NCI-H2196 (cell line): ENCODE measurements at regions not wholly inside any gene's neighbourhood (a gene's known extent, or its start where the extent isn't known, plus 50 kb on each side); places are given as distances from the start of the nearest gene placed in this dataset.

Experiments used
- DNase-seq: peaks from one replicate; lab custom pipeline; 2025; ENCODE audit not compliant: unreplicated experiment; lab: John Stamatoyannopoulos, UW

DNA sequence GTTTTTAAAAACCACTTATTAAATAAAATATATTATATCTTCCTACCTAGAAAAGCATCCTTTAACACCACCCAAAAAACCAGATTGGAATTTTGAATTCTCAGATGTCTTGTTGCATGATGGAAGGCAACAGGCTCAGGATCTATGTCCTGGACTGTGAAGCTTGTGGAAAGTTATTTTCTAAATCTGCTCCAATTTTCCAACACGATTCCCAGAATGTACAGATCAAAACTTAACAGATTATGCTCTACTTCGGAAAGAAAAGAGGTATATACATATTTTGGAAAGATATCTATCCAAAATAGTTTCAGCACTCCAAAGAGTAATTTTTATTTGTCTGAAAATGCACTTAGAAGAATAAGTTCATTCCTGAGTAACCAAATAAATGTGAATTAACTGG lies 291.7 kb upstream of the EMCN start:
- no peak for DNase-seq

- no peak for DNase-seq
Measured at GRCh38 chr4:100806988-100807387, 289.2 kb upstream of the EMCN start.

DNA sequence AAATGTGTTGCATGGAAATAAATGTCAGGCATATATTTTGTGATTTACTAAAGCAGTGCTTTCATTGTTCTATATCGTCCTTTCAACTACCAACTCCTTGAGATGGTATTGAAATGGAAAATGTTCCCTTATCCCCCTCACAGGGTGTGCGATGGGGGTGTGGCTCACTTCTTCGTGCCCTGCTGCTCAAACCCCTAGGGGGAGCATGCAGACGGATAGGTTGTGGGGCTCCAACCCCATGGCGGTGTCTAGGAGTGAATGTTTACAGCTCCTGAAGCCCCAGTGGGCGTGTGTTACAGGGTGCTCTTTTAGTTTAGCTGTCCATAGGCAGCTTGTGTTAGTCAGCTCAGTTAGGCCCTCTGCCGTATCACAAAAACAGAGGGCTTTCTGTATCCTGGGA lies 287.7 kb upstream of the EMCN start:
- no peak for DNase-seq

DNA sequence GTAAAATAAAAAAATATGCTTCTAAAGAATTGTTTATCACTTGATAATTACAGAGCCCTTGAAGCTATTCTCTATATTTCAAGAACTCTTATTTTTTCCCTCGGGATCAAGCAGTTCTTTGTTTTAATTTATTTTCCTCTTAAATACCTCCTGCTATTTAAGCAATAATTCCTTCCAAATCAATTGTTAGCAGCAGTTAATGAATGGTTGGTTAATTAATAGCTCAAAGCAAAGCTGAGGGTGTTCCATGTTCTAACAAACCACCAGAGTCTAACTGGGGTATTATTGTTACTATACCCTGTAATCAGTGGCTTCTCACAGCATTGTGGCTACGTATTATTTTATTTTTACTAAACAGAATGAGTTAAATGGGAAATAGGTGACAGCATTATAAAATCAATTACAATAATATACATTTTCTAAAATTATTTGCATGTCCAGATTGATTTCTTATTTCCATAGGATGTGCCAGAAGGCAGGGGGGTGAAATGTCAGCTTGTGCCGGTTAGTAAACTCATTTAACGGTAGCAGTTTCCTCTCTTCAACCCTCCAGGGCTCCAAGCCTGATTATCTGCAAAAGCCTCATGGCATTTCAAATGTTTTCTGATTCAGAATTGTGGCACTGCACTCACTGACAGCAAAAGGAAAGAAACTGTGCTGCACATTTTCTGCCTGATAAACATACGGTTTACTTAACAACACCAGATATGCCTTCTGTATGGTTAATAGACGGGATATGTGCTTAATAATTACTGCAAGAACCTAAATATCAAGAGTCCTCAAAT lies 286.9 kb upstream of the EMCN start:
- no peak for DNase-seq

GRCh38 chr4:100803751-100804150 lies 285.9 kb upstream of the EMCN start:
- no peak for DNase-seq

DNA sequence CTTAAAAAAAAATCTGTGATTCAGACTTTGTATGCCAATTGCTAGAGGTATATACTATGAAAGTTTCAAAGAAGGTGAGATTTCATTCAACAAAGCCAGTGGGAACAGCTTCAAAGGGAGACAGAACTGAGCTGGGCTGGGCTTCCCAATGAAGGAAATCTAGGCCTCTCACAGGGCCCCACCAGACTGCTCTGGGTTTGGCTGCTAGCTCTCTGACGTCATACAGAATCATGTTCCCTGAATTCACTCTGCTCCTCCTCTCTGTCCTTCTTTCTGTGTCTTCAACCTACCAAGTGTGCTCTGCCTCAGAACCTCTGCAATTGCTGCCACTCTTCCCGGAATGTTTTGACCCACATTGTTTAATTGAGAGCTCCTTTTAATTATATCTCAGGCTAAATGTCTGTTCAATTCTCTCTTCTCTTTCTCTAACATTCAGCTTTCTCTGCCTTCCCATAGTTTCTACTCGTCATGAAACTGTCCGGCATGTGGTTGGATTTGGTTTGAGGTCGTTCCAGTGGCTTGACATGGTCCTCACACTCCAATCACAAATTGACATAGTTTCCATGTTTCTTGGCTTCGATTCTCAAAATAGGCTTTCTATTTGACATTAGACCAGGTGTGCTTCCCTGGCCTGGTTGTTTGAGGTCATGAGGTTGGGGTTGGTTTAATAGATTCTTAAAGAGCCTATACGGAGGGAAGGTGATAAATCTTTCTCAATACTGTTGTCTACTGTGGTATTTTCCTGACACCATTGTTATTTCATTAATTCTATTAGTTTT lies 282.1 kb upstream of the EMCN start:
- no peak for DNase-seq

DNA sequence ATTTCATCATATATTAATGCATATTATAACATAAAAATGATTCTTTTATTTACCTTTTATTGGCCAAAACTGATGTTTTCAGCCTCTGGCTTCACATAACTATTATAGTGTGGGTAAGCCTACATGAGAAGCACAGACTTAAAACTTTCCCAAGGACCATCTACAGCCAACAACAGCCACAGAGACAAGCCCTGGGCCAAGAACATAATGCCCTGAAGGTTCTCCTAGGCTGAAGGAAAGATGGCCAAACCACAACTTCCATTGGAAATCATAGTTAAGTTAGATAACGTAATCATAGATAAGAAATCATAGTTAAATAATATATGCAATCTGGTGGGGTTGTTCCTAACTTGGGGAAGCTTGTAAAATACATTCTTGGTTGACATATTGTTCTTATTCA lies 280.0 kb upstream of the EMCN start:
- DNase-seq: no peak

DNA sequence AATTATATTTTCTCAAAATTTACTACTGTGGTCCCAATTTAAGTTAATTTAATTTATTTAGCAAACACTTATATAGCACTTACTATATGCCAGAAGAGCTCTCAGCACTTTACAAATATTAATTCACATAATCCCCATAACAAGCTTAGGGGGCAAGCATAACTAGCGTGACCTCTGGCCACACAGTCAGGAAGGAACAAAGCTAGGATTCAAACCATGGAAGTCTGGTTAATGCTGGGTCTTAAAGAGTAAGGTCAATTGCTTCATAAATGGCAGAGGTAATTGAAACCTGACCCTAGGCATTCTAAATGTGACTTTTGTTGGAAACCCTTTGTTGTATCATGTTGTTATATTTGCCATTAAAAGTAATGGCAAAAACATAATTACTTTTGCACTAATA lies 279.5 kb upstream of the EMCN start:
- DNase-seq: no peak

DNA sequence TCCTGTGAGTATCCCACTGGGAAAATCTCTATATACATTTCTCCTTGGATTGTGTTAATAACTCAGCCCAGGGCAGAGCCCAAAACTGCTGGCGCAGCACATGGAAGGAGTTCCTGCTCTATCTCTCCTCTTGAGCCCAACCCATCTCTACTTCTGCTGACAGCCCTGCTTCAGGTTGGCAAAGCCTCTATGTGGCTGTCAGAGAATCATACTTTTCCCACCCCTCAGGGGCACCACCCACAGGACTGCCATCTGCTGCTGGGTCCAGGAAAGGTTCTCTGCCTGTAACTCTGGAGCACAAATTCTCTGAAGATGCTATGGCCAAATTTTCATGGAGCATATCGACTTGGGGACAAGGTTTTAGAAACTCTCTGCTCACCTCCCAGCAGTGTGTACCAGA lies 278.5 kb upstream of the EMCN start:
- DNase-seq: no peak

GRCh38 chr4:100795581-100795980 lies 277.8 kb upstream of the EMCN start:
- no peak for DNase-seq

DNA sequence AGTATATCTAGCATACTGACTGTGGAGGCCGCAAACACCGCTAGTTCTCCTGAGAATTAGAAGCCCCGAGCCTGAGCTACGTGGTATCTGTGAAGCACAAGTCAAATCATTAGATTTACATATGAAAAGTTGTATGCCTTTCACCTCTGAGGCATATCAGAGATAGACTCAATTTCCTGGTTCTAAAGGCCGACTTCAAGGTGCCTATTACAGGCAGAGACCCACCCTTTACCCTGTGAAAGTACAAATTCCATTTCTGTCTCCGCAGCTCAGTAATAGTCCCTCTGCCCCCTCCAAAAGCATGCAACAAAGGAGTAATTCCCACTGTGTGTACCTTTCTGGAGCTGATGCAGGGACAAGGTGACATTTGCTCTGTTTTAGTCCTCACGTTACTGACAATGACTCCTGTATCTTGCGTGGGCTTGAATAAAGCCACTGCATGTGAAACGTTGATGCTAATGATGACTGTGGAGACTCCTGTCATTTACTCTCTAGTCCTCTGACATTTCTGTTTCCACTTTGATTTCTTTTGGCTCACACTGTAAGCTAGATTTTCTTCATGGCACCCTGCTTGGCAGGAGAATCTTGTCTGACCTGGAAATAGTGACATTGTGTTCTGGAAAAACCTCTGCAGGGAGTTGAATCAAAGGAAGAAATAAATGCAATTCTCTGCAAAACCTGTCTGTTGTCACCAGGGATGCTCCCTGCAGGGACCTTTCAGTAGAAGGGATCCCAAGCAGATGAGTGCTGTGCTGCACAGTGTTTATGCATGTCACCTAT lies 273.2 kb upstream of the EMCN start:
- no peak for DNase-seq

DNA sequence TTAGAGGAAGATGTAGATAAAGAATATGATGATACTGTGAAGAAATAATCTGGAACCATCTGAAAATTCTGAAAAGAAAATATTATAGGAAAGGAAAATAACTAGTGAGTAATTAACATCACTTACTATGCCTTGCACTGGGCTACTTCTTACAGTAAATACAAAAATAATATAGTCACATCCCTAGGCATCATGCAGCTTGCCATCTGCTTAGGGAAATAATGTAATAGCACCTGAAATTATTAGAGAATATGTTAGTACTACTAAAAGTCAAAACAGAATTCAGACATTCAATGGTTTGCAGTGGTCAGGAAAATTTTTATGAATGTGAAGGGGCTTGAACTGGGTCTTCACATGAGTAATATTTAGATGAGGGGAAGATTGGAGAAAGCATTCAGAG lies 272.2 kb upstream of the EMCN start:
- no peak for DNase-seq

GRCh38 chr4:100786481-100786880 lies 268.7 kb upstream of the EMCN start:
- DNase-seq: no peak

DNA sequence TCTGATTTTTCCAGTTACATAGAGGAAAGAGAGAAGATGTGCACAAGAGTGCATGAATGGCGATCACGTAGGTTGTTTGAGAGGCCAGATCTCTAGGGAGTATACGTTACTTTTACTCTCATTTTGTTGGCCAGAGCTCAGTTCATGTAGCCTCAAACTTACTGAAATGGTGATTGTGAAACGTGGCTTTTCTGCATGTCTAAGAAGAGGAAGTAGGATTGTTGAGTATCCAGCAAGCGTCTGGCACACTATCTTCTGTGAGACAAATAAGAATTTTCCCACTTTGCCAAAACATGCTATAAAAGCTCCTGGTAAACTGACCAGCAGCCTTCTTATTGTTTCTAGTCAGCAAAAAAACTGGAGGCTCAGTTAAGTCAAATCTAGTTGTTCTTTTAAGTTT lies 264.5 kb upstream of the EMCN start:
- DNase-seq: no peak

DNA sequence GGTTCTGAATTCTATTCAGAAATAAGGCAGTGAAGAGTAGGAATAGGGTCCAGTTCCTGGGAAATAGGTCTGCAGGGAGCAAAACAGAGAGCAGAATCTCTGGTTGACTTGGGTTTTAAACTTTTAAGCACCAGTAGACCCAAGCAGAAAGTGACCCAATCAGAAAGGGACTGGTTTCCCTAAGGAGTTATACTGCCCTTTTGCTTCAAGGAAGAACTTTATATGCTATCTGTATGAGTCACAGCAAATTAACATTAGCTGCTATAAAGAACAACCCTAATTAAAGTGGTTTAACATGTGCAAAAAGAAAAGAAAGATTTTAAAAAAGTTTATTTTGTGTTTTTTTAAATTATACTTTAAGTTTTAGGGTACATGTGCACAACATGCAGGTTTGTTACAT lies 263.6 kb upstream of the EMCN start:
- no peak for DNase-seq

- no peak for DNase-seq
Measured at GRCh38 chr4:100780126-100780525, 262.3 kb upstream of the EMCN start.

DNA sequence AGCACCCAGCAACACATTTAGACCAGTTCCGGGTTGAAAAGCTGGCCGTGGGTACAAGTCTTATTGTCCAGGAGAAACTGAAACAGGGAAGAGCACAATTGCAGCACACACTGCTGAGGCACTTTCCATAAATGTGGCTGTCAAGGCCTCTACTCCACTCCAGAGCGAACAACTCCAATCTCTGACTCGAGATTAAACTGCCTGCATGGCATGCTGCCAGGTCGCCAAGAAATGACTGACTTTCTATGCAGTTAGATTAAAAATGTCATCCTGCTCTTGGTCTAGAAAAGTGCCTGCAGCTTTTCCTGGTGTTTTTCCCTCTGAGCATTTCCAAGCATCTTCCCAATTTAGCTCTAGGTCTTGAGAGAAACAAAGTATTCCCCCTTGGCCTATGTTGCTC lies 260.6 kb upstream of the EMCN start:
- no peak for DNase-seq

- DNase-seq: no peak
Measured at GRCh38 chr4:100762738-100763137, 244.9 kb upstream of the EMCN start.

DNA sequence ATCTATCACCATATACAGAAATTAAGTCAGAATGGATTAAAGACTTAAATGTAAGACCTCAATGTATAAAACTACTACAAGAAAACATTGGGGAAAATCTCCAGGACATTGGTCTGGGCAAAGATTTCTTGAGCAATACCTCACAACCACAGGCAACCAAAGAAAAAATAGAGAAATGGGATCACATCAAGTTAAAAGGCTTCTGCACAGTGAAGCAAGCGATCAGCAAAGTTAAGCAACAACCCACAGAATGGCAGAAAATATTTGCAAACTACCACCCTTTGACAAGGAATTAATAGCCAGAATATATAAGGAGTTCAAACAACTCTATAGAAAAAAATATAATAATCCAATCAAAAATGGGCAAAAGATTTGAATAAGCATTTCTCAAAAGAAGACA lies 236.9 kb upstream of the EMCN start:
- no peak for DNase-seq

DNA sequence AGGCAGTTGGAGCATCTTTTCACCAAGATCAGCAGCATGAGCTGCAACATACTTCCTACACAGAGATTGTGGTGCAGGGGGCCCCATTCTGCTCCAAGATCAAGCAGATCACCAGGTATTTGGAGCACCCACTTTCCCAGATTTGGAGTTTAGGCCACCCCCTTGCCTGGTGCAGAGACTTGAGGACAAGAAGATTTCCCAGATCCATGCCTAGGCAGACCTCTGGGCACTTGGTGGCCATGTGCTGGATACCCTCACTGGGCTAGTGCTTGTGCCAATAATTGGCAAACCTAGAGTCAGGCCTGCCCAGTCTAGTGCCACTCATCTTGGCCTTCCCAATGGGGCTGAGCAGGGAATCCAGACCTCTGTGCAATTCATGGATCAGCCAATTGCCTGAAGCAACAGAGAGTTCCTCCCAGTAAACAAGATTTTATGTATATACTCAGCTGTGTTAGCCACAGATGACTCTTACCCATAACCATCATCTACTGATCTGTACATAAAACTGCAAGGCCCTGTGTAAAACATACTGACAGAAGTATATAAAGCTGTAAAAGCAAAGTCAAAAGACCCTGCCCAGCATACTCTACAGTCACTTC lies 228.4 kb upstream of the EMCN start:
- DNase-seq: no peak

GRCh38 chr4:100742045-100742444 lies 224.2 kb upstream of the EMCN start:
- no peak for DNase-seq
